ENCODE measurements at regions not wholly inside any gene's neighbourhood (a gene's known extent, or its start where the extent isn't known, plus 50 kb on each side); places are given as distances from the start of the nearest gene placed in this dataset.

DNA sequence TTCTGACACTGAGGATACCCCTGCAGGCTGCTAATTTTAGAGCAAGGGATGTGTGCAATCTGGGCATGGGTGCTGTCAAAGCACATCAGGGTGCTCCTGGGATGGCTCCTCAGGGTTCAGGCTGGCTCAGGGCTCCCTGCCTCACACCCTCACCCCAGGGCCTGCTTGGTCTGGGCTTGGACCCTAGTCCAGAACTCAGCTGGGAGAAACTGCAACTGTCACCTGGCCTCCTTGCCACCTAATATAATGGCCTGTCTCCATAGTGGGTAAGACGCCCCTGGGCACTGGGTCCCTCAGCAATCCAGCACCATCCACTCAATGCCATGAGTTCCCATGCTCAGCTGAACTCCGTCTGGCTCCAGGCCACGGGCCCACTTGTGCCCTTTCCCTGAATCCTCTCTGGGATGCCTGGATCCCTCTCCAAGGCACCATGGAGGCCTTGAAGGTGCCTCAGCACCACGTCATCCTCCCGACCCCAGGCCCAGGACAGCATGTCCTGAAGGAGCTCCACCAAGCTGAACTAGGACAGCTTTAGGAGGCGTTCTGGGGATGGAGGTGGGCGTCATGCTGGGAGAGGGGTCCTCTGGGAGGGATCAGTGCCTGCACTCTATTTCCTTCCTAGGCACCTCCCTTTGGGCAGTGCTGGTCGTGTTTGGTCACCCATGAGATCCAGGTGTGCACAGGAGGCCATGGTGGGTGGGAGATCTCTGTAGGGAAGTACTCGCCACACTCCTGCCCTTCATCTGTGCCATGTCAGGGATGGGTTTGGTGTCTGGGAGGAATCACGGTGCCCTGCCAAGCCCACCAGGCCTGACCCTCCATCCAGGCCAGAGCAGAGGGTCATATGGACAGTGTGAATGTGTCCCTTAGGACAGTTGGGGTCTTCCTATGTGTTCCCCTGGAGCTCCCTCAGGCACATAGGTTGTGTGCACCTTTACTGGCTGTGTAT, 1688.4 kb downstream of the TP53TG3F start:
- TF ChIP-seq CTCF (IDR thresholded peaks at IDR 0.05; ENCODE audit: insufficient read depth, low read depth, low read length): no peak
- DNase-seq (ENCODE audit: low read depth): no peak
- CTCF ChIA-PET: no interaction called here
- Histone ChIP-seq H3K27me3 (ENCODE audit: control insufficient read depth, insufficient read depth, low read length) (no peaks in the 10 kb centered on the region), H3K36me3 (ENCODE audit: control insufficient read depth, insufficient read depth, low read length) (no peaks in the 10 kb centered on the region), H3K4me3 (ENCODE audit: low read depth, low read length) (no peak overlapping the region)
- POLR2A ChIA-PET: no interaction called here

- TF ChIP-seq CTCF (IDR thresholded peaks at IDR 0.05; ENCODE audit: insufficient read depth, low read depth, low read length): no peak
- Histone ChIP-seq H3K27me3 (ENCODE audit: control insufficient read depth, insufficient read depth, low read length) (no peaks in the 10 kb centered on the region), H3K4me3 (ENCODE audit: low read depth, low read length) (no peak overlapping the region), H3K36me3 (ENCODE audit: control insufficient read depth, insufficient read depth, low read length) (no peaks in the 10 kb centered on the region)
- ChIA-PET CTCF (no interaction called here), POLR2A (no interaction called here)
- DNase-seq (ENCODE audit: low read depth): no peak
These were observed 1689.3 kb downstream of the TP53TG3F start for GRCh38 chr16:35148748-35149147.

DNA sequence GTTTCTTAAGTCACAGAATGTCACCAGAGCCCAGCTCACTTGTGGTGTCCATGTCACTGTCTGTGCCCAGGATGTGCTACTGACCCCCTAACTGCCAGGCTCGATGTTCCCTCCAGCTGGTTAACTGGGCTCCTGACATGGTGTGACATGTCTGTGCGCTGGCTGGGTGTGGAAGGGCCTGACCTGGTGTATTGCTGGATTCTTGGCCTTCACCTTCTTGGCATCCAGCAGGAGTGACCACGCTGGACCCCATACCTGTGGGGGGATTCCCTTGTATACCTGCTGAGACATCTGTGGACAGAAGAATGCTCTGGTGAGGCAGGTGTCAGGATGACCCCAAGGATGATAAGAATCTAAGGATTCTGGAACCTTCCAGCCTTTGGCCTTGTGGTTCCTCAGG, 1690.1 kb downstream of the TP53TG3F start:
- Histone ChIP-seq H3K4me3 (ENCODE audit: low read depth, low read length) (no peak overlapping the region), H3K36me3 (ENCODE audit: control insufficient read depth, insufficient read depth, low read length) (no peaks in the 10 kb centered on the region), H3K27me3 (ENCODE audit: control insufficient read depth, insufficient read depth, low read length) (no peaks in the 10 kb centered on the region)
- DNase-seq (ENCODE audit: low read depth): no peak
- TF ChIP-seq CTCF (IDR thresholded peaks at IDR 0.05; ENCODE audit: insufficient read depth, low read depth, low read length): no peak
- CTCF ChIA-PET: no interaction called here
- POLR2A ChIA-PET: no interaction called here

DNA sequence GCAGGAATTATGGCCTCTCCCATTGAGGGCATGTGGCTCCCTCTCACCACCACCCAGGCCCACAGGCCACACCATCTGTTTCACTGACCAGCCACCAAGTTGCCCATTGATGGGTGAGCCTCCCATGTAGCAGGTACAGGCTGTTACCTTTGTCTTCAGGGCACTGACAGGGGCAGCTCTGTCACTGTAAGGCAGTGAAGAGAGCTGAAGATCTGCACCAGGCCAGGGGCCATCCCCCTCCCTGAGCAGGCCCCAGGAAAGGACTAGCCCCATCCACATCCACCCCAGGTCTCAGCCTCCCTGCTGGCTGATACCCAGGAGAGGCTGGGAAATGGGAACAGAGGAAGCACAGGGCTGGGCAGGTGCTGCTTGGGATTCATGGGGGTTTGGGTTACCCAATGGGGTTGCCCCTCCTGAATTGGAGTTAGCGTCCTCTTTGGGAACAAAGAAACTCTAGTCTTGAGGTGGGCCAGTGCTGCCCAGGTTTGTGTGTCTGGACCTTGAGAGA, 1691.4 kb downstream of the TP53TG3F start:
- CTCF ChIA-PET: no interaction called here
- Histone ChIP-seq H3K4me3 (ENCODE audit: low read depth, low read length) (no peak overlapping the region), H3K27me3 (ENCODE audit: control insufficient read depth, insufficient read depth, low read length) (no peaks in the 10 kb centered on the region), H3K36me3 (ENCODE audit: control insufficient read depth, insufficient read depth, low read length) (no peaks in the 10 kb centered on the region)
- TF ChIP-seq CTCF (IDR thresholded peaks at IDR 0.05; ENCODE audit: insufficient read depth, low read depth, low read length): no peak
- POLR2A ChIA-PET: no interaction called here
- DNase-seq (ENCODE audit: low read depth): no peak

- H3K4me3 ChIP-seq (ENCODE audit: low read depth, low read length): no peak overlapping the region
- no peak for TF ChIP-seq CTCF (IDR thresholded peaks at IDR 0.05; ENCODE audit: insufficient read depth, low read depth, low read length)
- no peak for DNase-seq (ENCODE audit: low read depth)
- ChIA-PET POLR2A (no interaction called here), CTCF (no interaction called here)
- no peaks in the 10 kb centered on the region for H3K36me3 ChIP-seq (ENCODE audit: control insufficient read depth, insufficient read depth, low read length)
- H3K27me3 ChIP-seq (ENCODE audit: control insufficient read depth, insufficient read depth, low read length): no peaks in the 10 kb centered on the region
These were observed 1692.7 kb downstream of the TP53TG3F start for GRCh38 chr16:35152067-35152627.
